ENCODE measurements at regions not wholly inside any gene's neighbourhood (a gene's known extent, or its start where the extent isn't known, plus 50 kb on each side); places are given as distances from the start of the nearest gene placed in this dataset.

DNA sequence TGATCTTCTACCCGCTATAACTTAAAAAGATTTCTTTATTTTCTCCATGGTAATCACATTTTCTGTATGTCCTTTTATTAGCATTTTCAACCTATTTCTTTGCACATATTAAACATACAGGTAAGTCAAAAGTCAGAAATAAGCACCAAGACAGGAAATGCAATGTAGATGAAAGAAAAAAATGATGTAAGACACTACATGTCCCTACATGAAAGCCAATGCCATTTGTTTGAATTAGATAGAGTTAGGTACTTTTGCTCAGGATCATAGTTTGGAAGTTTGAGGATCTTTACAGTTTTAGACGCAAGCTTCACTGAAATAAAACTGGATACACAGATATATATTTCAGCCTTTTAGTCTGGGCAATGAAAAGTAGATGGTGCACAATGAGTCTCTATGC, 453.1 kb upstream of the MEF2C start:
- Histone ChIP-seq H4K5ac (ENCODE audit: insufficient read length, low read depth, low read length) (no peak overlapping the region), H3K4me3 (ENCODE audit: extremely low read depth in 1 of 4, insufficient read depth in 2 of 4, low read depth in 3 of 4, low read length in 4 of 4) (no peak overlapping the region), H4K20me1 (replicated peaks in 1 of 2; ENCODE audit: control insufficient read depth in 1 of 2, insufficient read depth in 2 of 2, low read length in 2 of 2) (no peaks in the 10 kb centered on the region), H3K27me3 (replicated peaks in 1 of 4; ENCODE audit: control insufficient read depth in 3 of 4, extremely low read depth in 1 of 4, insufficient read depth in 3 of 4, low read length in 3 of 4) (no peaks in the 10 kb centered on the region), H3K27ac (ENCODE audit: low read depth, low read length) (no peak overlapping the region), H2AFZ (ENCODE audit: low read length) (no peak overlapping the region), H2BK20ac (ENCODE audit: low read length) (no peak overlapping the region), H3K23me2 (ENCODE audit: low read depth, low read length) (no peaks in the 10 kb centered on the region), H3K56ac (replicated peaks; ENCODE audit: insufficient read length, low read depth, low read length) (no peak overlapping the region), H2BK12ac (ENCODE audit: low read depth, low read length) (no peak overlapping the region), H2AK5ac (ENCODE audit: low read depth, low read length) (no peak overlapping the region), H3K79me2 (ENCODE audit: control insufficient read depth in 1 of 2, insufficient read depth in 2 of 2, low read length in 2 of 2) (no peaks in the 10 kb centered on the region), H3K14ac (ENCODE audit: insufficient read length) (no peak overlapping the region), H4K8ac (ENCODE audit: extremely low read depth, insufficient read depth, low read length) (no peak overlapping the region), H2BK120ac (replicated peaks; ENCODE audit: low read depth, low read length) (no peak overlapping the region), H3K4ac (replicated peaks; ENCODE audit: insufficient read length, low read depth, low read length) (no peak overlapping the region), H3K23ac (ENCODE audit: insufficient read length) (no peak overlapping the region), H3K79me1 (ENCODE audit: low read depth, low read length) (no peaks in the 10 kb centered on the region), H3K36me3 (ENCODE audit: control insufficient read depth in 2 of 4, insufficient read depth in 4 of 4, low read length in 3 of 4) (no peaks in the 10 kb centered on the region), H2BK5ac (ENCODE audit: low read depth, low read length) (no peak overlapping the region), H3K18ac (ENCODE audit: extremely low read depth, low read length) (no peak overlapping the region), H3K4me1 (replicated peaks in 1 of 4; ENCODE audit: control insufficient read depth in 3 of 4, insufficient read depth in 4 of 4, low read length in 3 of 4) (no peaks in the 10 kb centered on the region), H3K9ac (replicated peaks in 1 of 4; ENCODE audit: extremely low read depth in 1 of 4, low read depth in 3 of 4, low read length in 3 of 4) (no peak overlapping the region), H4K91ac (replicated peaks; ENCODE audit: insufficient read length, low read length) (no peak overlapping the region), H3K9me3 (ENCODE audit: insufficient read depth in 2 of 2, low read depth in 1 of 2, low read length in 1 of 2) (no peaks in the 10 kb centered on the region), H2BK15ac (ENCODE audit: low read length) (no peak overlapping the region), H3K4me2 (ENCODE audit: insufficient read depth in 1 of 2, low read depth in 2 of 2, low read length in 2 of 2) (no peak overlapping the region)
- ChIA-PET POLR2A (ENCODE audit: partially characterized antibody) (no interaction called here), CTCF (ENCODE audit: partially characterized antibody) (no interaction called here)
- TF ChIP-seq NRF1 (IDR thresholded peaks at IDR 0.05; ENCODE audit: low read depth, low read length) (no peak), POLR2AphosphoS5 (IDR thresholded peaks at IDR 0.05; ENCODE audit: low read depth, low read length) (no peak), FOSL1 (IDR thresholded peaks at IDR 0.05; ENCODE audit: insufficient read depth, low read depth, low read length) (no peak), PHF8 (conservative IDR thresholded peaks at IDR 0.05; ENCODE audit: low read depth, low read length) (no peak), TCF12 (IDR thresholded peaks at IDR 0.05; ENCODE audit: low read depth, low read length) (no peak), SIRT6 (IDR thresholded peaks at IDR 0.05; ENCODE audit: low read length) (no peak), TEAD4 (IDR thresholded peaks at IDR 0.05; ENCODE audit: low read depth, low read length) (no peak), ASH2L (IDR thresholded peaks at IDR 0.05; ENCODE audit: low read length) (no peak), EZH2 (IDR thresholded peaks at IDR 0.05; ENCODE audit: low read depth, low read length, severe bottlenecking) (no peak), BACH1 (IDR thresholded peaks at IDR 0.05; ENCODE audit: low read length) (no peak), BCL11A (IDR thresholded peaks at IDR 0.05; ENCODE audit: low read depth in 2 of 2, low read length in 2 of 2) (no peak), POLR2A (IDR thresholded peaks at IDR 0.05; ENCODE audit: control extremely low read depth in 1 of 2, low read depth in 2 of 2, low read length in 2 of 2) (no peak), CTCF (IDR thresholded peaks at IDR 0.05; ENCODE audit: control extremely low read depth in 1 of 3, insufficient read depth in 1 of 3, low read depth in 1 of 3, low read length in 3 of 3) (no peak)
- TF ChIP-seq, protein P1, sequence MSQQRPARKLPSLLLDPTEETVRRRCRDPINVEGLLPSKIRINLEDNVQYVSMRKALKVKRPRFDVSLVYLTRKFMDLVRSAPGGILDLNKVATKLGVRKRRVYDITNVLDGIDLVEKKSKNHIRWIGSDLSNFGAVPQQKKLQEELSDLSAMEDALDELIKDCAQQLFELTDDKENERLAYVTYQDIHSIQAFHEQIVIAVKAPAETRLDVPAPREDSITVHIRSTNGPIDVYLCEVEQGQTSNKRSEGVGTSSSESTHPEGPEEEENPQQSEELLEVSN (IDR thresholded peaks at IDR 0.05): no peak
- DNase-seq (ENCODE audit: low read depth in 1 of 2, low spot score in 2 of 2): no peak
- FAIRE-seq: no peak
- 94% methylated on average over 2 of the region's 2 CpGs; no CpG with 5 or more reads in 1 of the 2 experiments for WGBS, 2 experiments (ENCODE audit: extremely low coverage in 1 of 2, insufficient coverage in 1 of 2, insufficient read length in 1 of 2, insufficient replicate concordance in 2 of 2, low coverage in 1 of 2, low lambda C conversion rate in 2 of 2, missing lambda C conversion rate in 1 of 2)
